ENCODE measurements at regions not wholly inside any gene's neighbourhood (a gene's known extent, or its start where the extent isn't known, plus 50 kb on each side); places are given as distances from the start of the nearest gene placed in this dataset.

- no peak overlapping the region for H3K4me2 ChIP-seq (ENCODE audit: low read depth, low read length, poor library complexity, severe bottlenecking)
- TF ChIP-seq CTCF (IDR thresholded peaks at IDR 0.05; ENCODE audit: insufficient read depth, low read length, poor library complexity, severe bottlenecking) (no peak), EZH2phosphoT487 (conservative IDR thresholded peaks at IDR 0.05; ENCODE audit: low read length) (no peak)
- no peaks in the 10 kb centered on the region for H3K36me3 ChIP-seq (ENCODE audit: low read length)
- H3K4me3 ChIP-seq (ENCODE audit: insufficient read depth, low read length, poor library complexity, severe bottlenecking): no peak overlapping the region
- H3K9me3 ChIP-seq (ENCODE audit: insufficient read depth, low read length): no peaks in the 10 kb centered on the region
- H3K79me2 ChIP-seq (ENCODE audit: insufficient read depth, low read length): no peaks in the 10 kb centered on the region
- no peak overlapping the region for H2AFZ ChIP-seq (ENCODE audit: low read depth, low read length, severe bottlenecking)
- no peaks in the 10 kb centered on the region for H3F3A ChIP-seq (ENCODE audit: insufficient read depth)
- no peak overlapping the region for H3K27ac ChIP-seq (ENCODE audit: low read depth, low read length)
- no peaks in the 10 kb centered on the region for H3K27me3 ChIP-seq (ENCODE audit: low read length)
- H3K9ac ChIP-seq (ENCODE audit: low read length): no peak overlapping the region
- no peaks in the 10 kb centered on the region for H3K9me2 ChIP-seq (replicated peaks; ENCODE audit: insufficient read depth, low read length)
- H4K20me1 ChIP-seq (ENCODE audit: low read depth, low read length): no peaks in the 10 kb centered on the region
These were observed 887.9 kb downstream of the DCDC2C start for GRCh38 chr2:4591261-4591660.

- H3K4me2 ChIP-seq (ENCODE audit: low read depth, low read length, poor library complexity, severe bottlenecking): no peak overlapping the region
- TF ChIP-seq CTCF (IDR thresholded peaks at IDR 0.05; ENCODE audit: insufficient read depth, low read length, poor library complexity, severe bottlenecking) (no peak), EZH2phosphoT487 (conservative IDR thresholded peaks at IDR 0.05; ENCODE audit: low read length) (no peak)
- H3K9me3 ChIP-seq (ENCODE audit: insufficient read depth, low read length): no peaks in the 10 kb centered on the region
- no peaks in the 10 kb centered on the region for H3K36me3 ChIP-seq (ENCODE audit: low read length)
- no peak overlapping the region for H3K9ac ChIP-seq (ENCODE audit: low read length)
- no peaks in the 10 kb centered on the region for H3K27me3 ChIP-seq (ENCODE audit: low read length)
- no peaks in the 10 kb centered on the region for H4K20me1 ChIP-seq (ENCODE audit: low read depth, low read length)
- no peak overlapping the region for H2AFZ ChIP-seq (ENCODE audit: low read depth, low read length, severe bottlenecking)
- no peak overlapping the region for H3K27ac ChIP-seq (ENCODE audit: low read depth, low read length)
- no peaks in the 10 kb centered on the region for H3K79me2 ChIP-seq (ENCODE audit: insufficient read depth, low read length)
- no peaks in the 10 kb centered on the region for H3K9me2 ChIP-seq (replicated peaks; ENCODE audit: insufficient read depth, low read length)
- H3F3A ChIP-seq (ENCODE audit: insufficient read depth): no peaks in the 10 kb centered on the region
- H3K4me3 ChIP-seq (ENCODE audit: insufficient read depth, low read length, poor library complexity, severe bottlenecking): no peak overlapping the region
These were observed 894.0 kb downstream of the DCDC2C start for GRCh38 chr2:4597400-4597799.

- no peaks in the 10 kb centered on the region for H3K27me3 ChIP-seq (ENCODE audit: low read length)
- no peak overlapping the region for H3K9ac ChIP-seq (ENCODE audit: low read length)
- TF ChIP-seq CTCF (IDR thresholded peaks at IDR 0.05; ENCODE audit: insufficient read depth, low read length, poor library complexity, severe bottlenecking) (no peak), EZH2phosphoT487 (conservative IDR thresholded peaks at IDR 0.05; ENCODE audit: low read length) (no peak)
- H4K20me1 ChIP-seq (ENCODE audit: low read depth, low read length): no peaks in the 10 kb centered on the region
- H3K4me2 ChIP-seq (ENCODE audit: low read depth, low read length, poor library complexity, severe bottlenecking): no peak overlapping the region
- no peak overlapping the region for H2AFZ ChIP-seq (ENCODE audit: low read depth, low read length, severe bottlenecking)
- no peaks in the 10 kb centered on the region for H3K9me3 ChIP-seq (ENCODE audit: insufficient read depth, low read length)
- no peaks in the 10 kb centered on the region for H3K9me2 ChIP-seq (replicated peaks; ENCODE audit: insufficient read depth, low read length)
- no peak overlapping the region for H3K4me3 ChIP-seq (ENCODE audit: insufficient read depth, low read length, poor library complexity, severe bottlenecking)
- H3F3A ChIP-seq (ENCODE audit: insufficient read depth): no peaks in the 10 kb centered on the region
- H3K79me2 ChIP-seq (ENCODE audit: insufficient read depth, low read length): no peaks in the 10 kb centered on the region
- H3K36me3 ChIP-seq (ENCODE audit: low read length): no peaks in the 10 kb centered on the region
- H3K27ac ChIP-seq (ENCODE audit: low read depth, low read length): no peak overlapping the region
These were observed 901.4 kb downstream of the DCDC2C start for GRCh38 chr2:4604767-4605166.

GRCh38 chr2:4618141-4618540 lies 914.8 kb downstream of the DCDC2C start:
- Histone ChIP-seq H3K9me3 (ENCODE audit: insufficient read depth, low read length) (no peaks in the 10 kb centered on the region), H3K27ac (ENCODE audit: low read depth, low read length) (no peak overlapping the region), H2AFZ (ENCODE audit: low read depth, low read length, severe bottlenecking) (no peak overlapping the region), H3K9me2 (replicated peaks; ENCODE audit: insufficient read depth, low read length) (no peaks in the 10 kb centered on the region), H3K4me2 (ENCODE audit: low read depth, low read length, poor library complexity, severe bottlenecking) (no peak overlapping the region), H3K9ac (ENCODE audit: low read length) (no peak overlapping the region), H3K4me3 (ENCODE audit: insufficient read depth, low read length, poor library complexity, severe bottlenecking) (no peak overlapping the region), H3K27me3 (ENCODE audit: low read length) (no peaks in the 10 kb centered on the region), H4K20me1 (ENCODE audit: low read depth, low read length) (no peaks in the 10 kb centered on the region), H3F3A (ENCODE audit: insufficient read depth) (no peaks in the 10 kb centered on the region), H3K36me3 (ENCODE audit: low read length) (no peaks in the 10 kb centered on the region), H3K79me2 (ENCODE audit: insufficient read depth, low read length) (no peaks in the 10 kb centered on the region)
- TF ChIP-seq CTCF (IDR thresholded peaks at IDR 0.05; ENCODE audit: insufficient read depth, low read length, poor library complexity, severe bottlenecking) (no peak), EZH2phosphoT487 (conservative IDR thresholded peaks at IDR 0.05; ENCODE audit: low read length) (no peak)
